Neural cell (in vitro differentiated cells): ENCODE measurements at regions not wholly inside any gene's neighbourhood (a gene's known extent, or its start where the extent isn't known, plus 50 kb on each side); places are given as distances from the start of the nearest gene placed in this dataset.
"Not testable (repeated sequence)": the region's sequence is repeated elsewhere in the genome, so short reads cannot be mapped to it uniquely, and the experiment has no call there.

Experiments used
- EP300 ChIP-seq: fragments of 450-650 bp; conservative IDR thresholded peaks from 2 replicates; pipeline ENCODE4 v1.6.1; 2014; ENCODE audit warnings: antibody characterized with exemption, mild to moderate bottlenecking, moderate library complexity; ENCODE audit not compliant: poor library complexity, severe bottlenecking
- EZH2 ChIP-seq: fragments of 200-600, 300-800 bp; shearing (Covaris generic), sonication (generic); IDR thresholded peaks from 2 replicates; pipeline ENCODE4 v1.6.1; 2014; ENCODE audit warnings: antibody characterized with exemption, low read length, borderline replicate concordance, mild to moderate bottlenecking; ENCODE audit not compliant: insufficient read depth, poor library complexity, severe bottlenecking
- MXI1 ChIP-seq: fragments of 450-650 bp; conservative IDR thresholded peaks from 2 replicates; pipeline ENCODE4 v1.6.1; 2014; ENCODE audit warnings: antibody characterized with exemption, mild to moderate bottlenecking; ENCODE audit not compliant: poor library complexity, severe bottlenecking
- POLR2AphosphoS5 ChIP-seq: IDR thresholded peaks from 2 replicates; pipeline ENCODE4 v1.6.1; 2012
- RAD21 ChIP-seq: fragments of 450-650 bp; conservative IDR thresholded peaks from 2 replicates; pipeline ENCODE4 v1.6.1; 2014; ENCODE audit warnings: antibody characterized with exemption, mild to moderate bottlenecking, moderate library complexity
- SMC3 ChIP-seq: fragments of 450-650 bp; conservative IDR thresholded peaks from 2 replicates; pipeline ENCODE4 v1.6.1; 2014; ENCODE audit warnings: antibody characterized with exemption, mild to moderate bottlenecking, moderate library complexity; ENCODE audit not compliant: poor library complexity
- TAF1 ChIP-seq: IDR thresholded peaks from 2 replicates; pipeline ENCODE4 v1.6.1; 2012; ENCODE audit warnings: low read depth
- TF ChIP-seq, protein P1 (sequence below): fragments of 450-650 bp; IDR thresholded peaks from 2 replicates; pipeline ENCODE4 v1.5.1; 2014; ENCODE audit warnings: antibody characterized with exemption, mild to moderate bottlenecking, moderate library complexity; ENCODE audit not compliant: poor library complexity, severe bottlenecking
- TF ChIP-seq, protein P2 (sequence below): IDR thresholded peaks from 2 replicates; pipeline ENCODE4 v1.6.1; 2012; ENCODE audit warnings: borderline replicate concordance

DNA sequence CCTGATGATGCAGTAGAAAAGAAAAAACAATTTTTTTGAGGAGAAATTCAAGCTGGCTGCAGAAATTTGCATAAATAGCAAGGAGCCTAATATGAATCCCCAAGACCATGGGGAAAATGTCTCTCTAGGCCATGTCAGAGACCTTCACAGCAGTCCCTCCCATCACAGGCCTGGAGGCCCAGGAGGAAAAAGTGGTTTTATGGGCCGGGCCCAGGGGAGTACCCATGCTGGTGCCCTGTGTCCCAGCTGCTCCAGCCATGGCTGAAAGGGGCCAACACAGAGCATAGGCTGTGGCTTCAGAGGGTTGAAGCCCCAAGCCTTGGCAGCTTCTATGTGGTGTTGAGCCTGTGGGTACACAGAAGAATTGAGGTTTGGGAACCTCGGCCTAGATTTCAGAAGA is 126.8 kb upstream of the KLF14 start:
- TF ChIP-seq, protein P1, sequence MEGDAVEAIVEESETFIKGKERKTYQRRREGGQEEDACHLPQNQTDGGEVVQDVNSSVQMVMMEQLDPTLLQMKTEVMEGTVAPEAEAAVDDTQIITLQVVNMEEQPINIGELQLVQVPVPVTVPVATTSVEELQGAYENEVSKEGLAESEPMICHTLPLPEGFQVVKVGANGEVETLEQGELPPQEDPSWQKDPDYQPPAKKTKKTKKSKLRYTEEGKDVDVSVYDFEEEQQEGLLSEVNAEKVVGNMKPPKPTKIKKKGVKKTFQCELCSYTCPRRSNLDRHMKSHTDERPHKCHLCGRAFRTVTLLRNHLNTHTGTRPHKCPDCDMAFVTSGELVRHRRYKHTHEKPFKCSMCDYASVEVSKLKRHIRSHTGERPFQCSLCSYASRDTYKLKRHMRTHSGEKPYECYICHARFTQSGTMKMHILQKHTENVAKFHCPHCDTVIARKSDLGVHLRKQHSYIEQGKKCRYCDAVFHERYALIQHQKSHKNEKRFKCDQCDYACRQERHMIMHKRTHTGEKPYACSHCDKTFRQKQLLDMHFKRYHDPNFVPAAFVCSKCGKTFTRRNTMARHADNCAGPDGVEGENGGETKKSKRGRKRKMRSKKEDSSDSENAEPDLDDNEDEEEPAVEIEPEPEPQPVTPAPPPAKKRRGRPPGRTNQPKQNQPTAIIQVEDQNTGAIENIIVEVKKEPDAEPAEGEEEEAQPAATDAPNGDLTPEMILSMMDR, result not testable (repeated sequence)
- TF ChIP-seq, protein P2, sequence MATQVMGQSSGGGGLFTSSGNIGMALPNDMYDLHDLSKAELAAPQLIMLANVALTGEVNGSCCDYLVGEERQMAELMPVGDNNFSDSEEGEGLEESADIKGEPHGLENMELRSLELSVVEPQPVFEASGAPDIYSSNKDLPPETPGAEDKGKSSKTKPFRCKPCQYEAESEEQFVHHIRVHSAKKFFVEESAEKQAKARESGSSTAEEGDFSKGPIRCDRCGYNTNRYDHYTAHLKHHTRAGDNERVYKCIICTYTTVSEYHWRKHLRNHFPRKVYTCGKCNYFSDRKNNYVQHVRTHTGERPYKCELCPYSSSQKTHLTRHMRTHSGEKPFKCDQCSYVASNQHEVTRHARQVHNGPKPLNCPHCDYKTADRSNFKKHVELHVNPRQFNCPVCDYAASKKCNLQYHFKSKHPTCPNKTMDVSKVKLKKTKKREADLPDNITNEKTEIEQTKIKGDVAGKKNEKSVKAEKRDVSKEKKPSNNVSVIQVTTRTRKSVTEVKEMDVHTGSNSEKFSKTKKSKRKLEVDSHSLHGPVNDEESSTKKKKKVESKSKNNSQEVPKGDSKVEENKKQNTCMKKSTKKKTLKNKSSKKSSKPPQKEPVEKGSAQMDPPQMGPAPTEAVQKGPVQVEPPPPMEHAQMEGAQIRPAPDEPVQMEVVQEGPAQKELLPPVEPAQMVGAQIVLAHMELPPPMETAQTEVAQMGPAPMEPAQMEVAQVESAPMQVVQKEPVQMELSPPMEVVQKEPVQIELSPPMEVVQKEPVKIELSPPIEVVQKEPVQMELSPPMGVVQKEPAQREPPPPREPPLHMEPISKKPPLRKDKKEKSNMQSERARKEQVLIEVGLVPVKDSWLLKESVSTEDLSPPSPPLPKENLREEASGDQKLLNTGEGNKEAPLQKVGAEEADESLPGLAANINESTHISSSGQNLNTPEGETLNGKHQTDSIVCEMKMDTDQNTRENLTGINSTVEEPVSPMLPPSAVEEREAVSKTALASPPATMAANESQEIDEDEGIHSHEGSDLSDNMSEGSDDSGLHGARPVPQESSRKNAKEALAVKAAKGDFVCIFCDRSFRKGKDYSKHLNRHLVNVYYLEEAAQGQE, result not testable (repeated sequence)
- not testable (repeated sequence) for TF ChIP-seq TAF1, MXI1, EZH2, POLR2AphosphoS5, EP300, RAD21, SMC3
